ENCODE measurements at regions not wholly inside any gene's neighbourhood (a gene's known extent, or its start where the extent isn't known, plus 50 kb on each side); places are given as distances from the start of the nearest gene placed in this dataset.

DNA sequence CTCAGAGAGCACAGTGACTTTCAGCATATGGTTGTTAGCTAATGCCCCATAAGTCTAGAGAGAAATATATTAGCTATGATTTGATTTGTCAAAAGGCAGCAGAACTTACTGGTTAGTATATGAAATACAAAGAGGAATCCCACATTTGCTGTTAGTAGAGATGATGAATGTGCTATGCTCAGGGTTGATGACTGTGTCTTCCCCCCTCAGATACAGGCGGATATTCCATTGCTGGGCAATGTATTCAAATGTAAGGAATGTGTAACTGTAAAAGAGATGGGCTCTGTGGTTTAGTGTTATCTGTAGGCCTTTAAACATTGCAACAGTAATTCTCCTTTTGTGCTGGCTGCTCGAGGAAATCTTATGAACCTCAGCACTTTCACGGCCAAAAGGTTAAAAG is 528.9 kb upstream of the ARX start:
- TF ChIP-seq POLR2A (IDR thresholded peaks at IDR 0.05; ENCODE audit: low read depth) (no peak), EP300 (IDR thresholded peaks at IDR 0.05) (no peak)
- TF ChIP-seq, protein P1, sequence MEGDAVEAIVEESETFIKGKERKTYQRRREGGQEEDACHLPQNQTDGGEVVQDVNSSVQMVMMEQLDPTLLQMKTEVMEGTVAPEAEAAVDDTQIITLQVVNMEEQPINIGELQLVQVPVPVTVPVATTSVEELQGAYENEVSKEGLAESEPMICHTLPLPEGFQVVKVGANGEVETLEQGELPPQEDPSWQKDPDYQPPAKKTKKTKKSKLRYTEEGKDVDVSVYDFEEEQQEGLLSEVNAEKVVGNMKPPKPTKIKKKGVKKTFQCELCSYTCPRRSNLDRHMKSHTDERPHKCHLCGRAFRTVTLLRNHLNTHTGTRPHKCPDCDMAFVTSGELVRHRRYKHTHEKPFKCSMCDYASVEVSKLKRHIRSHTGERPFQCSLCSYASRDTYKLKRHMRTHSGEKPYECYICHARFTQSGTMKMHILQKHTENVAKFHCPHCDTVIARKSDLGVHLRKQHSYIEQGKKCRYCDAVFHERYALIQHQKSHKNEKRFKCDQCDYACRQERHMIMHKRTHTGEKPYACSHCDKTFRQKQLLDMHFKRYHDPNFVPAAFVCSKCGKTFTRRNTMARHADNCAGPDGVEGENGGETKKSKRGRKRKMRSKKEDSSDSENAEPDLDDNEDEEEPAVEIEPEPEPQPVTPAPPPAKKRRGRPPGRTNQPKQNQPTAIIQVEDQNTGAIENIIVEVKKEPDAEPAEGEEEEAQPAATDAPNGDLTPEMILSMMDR (IDR thresholded peaks at IDR 0.05) = no peak

All from esophagus muscularis mucosa (tissue), 4 donors.